IMR-90 (cell line): ENCODE measurements at regions not wholly inside any gene's neighbourhood (a gene's known extent, or its start where the extent isn't known, plus 50 kb on each side); places are given as distances from the start of the nearest gene placed in this dataset.

Experiments used
- ATAC-seq: fragments of 200-7000 bp; cut with Tn5 transposase; 2 replicates; pipeline ENCODE4 v1.9.1; 2020; ENCODE audit warnings: low read depth, mild to moderate bottlenecking, moderate library complexity
- BruUV-seq: library from RNA; stranded (reverse); fragments of 400-500 nt; replicated peaks from 2 replicates; lab custom pipeline; 2021; lab: Mats Ljungman, UMichigan
- CTCF ChIA-PET: fragments of 300-600 bp; formaldehyde crosslinking; extraction: SDS; loops from one replicate; lab custom pipeline; 2021; ENCODE audit warnings: antibody characterized with exemption; lab: Yijun Ruan, JAX
- POLR2A ChIA-PET: fragments of 300-600 bp; sonication (Branson Sonifier 250); formaldehyde crosslinking; loops from one replicate; lab custom pipeline; 2022; ENCODE audit warnings: antibody characterized with exemption; ENCODE audit not compliant: unreplicated experiment; lab: Charles Lee
- DNase-seq: peaks from one replicate; pipeline ENCODE4 v3.0.0; 2013
- H2AFZ ChIP-seq: replicated peaks from 2 replicates; pipeline ENCODE3; 2013; ENCODE audit warnings: low read length, mild to moderate bottlenecking; ENCODE audit not compliant: poor library complexity
- H2AK5ac ChIP-seq: 2 replicates; pipeline ENCODE4 v1.6.1; 2013; ENCODE audit warnings: low read depth, low read length, inconsistent platforms
- H2AK9ac ChIP-seq: replicated peaks from 2 replicates; pipeline ENCODE3; 2013; ENCODE audit warnings: mild to moderate bottlenecking, low read depth, low read length, moderate library complexity; ENCODE audit not compliant: poor library complexity
- H2BK120ac ChIP-seq: 2 replicates; pipeline ENCODE4 v1.6.1; 2013; ENCODE audit warnings: low read depth, low read length, inconsistent platforms
- H2BK15ac ChIP-seq: 3 replicates; pipeline ENCODE4 v1.6.1; 2013; ENCODE audit warnings: low read depth, low read length, inconsistent platforms
- H2BK20ac ChIP-seq: 2 replicates; pipeline ENCODE4 v1.6.1; 2013; ENCODE audit warnings: low read depth, mild to moderate bottlenecking, inconsistent platforms, low read length, moderate library complexity
- H2BK5ac ChIP-seq: 2 replicates; pipeline ENCODE4 v1.6.1; 2013; ENCODE audit warnings: mild to moderate bottlenecking, low read depth, low read length, inconsistent platforms; ENCODE audit not compliant: poor library complexity, severe bottlenecking
- H3K14ac ChIP-seq: replicated peaks from 2 replicates; pipeline ENCODE4 v1.6.1; 2013; ENCODE audit warnings: low read depth, low read length, inconsistent platforms
- H3K18ac ChIP-seq: 2 replicates; pipeline ENCODE4 v1.6.1; 2013; ENCODE audit warnings: low read depth, low read length, control low read depth
- H3K23ac ChIP-seq: 2 replicates; pipeline ENCODE4 v1.6.1; 2013; ENCODE audit warnings: low read depth, low read length, inconsistent platforms
- H3K27ac ChIP-seq: 2 replicates; pipeline ENCODE4 v1.5.1; 2013; ENCODE audit warnings: mild to moderate bottlenecking, control low read depth, low read length; ENCODE audit not compliant: insufficient read depth
- H3K27me3 ChIP-seq: 2 replicates; pipeline ENCODE4 v1.6.1; 2013; ENCODE audit warnings: low read length; ENCODE audit not compliant: control insufficient read depth, insufficient read depth
- H3K36me3 ChIP-seq: 2 replicates; pipeline ENCODE4 v1.6.1; 2013; ENCODE audit warnings: low read length, mixed read lengths; ENCODE audit not compliant: control insufficient read depth, insufficient read depth
- H3K4ac ChIP-seq: 2 replicates; pipeline ENCODE4 v1.6.1; 2013; ENCODE audit warnings: low read depth, low read length, inconsistent platforms
- H3K4me1 ChIP-seq: 2 replicates; pipeline ENCODE4 v1.6.1; 2013; ENCODE audit warnings: low read length, mixed read lengths; ENCODE audit not compliant: control insufficient read depth, insufficient read depth
- H3K4me2 ChIP-seq: 2 replicates; pipeline ENCODE4 v1.6.1; 2013; ENCODE audit warnings: low read depth, mild to moderate bottlenecking, control low read depth, low read length, moderate library complexity
- H3K4me3 ChIP-seq: 2 replicates; pipeline ENCODE4 v1.5.1; 2013; ENCODE audit warnings: low read depth, mild to moderate bottlenecking, control low read depth, low read length, moderate library complexity; ENCODE audit not compliant: insufficient read depth
- H3K56ac ChIP-seq: 2 replicates; pipeline ENCODE4 v1.6.1; 2013; ENCODE audit warnings: low read length, inconsistent platforms; ENCODE audit not compliant: insufficient read depth; ENCODE audit errors: extremely low read depth
- H3K79me1 ChIP-seq, 2 experiments: 2 replicates each; pipeline ENCODE4 v1.6.1; 2013; ENCODE audit warnings: low read length in 2 of 2, inconsistent platforms in 1 of 2, low read depth in 1 of 2
- H3K9ac ChIP-seq: 2 replicates; pipeline ENCODE4 v1.6.1; 2013; ENCODE audit warnings: low read depth, low read length, control low read depth
- H3K9me1 ChIP-seq: 2 replicates; pipeline ENCODE4 v1.6.1; 2013; ENCODE audit warnings: low read length, inconsistent platforms; ENCODE audit not compliant: insufficient read depth
- H3K9me3 ChIP-seq: 2 replicates; pipeline ENCODE4 v1.6.1; 2013; ENCODE audit warnings: low read length; ENCODE audit not compliant: control insufficient read depth, insufficient read depth
- H4K20me1 ChIP-seq: 2 replicates; pipeline ENCODE4 v1.6.1; 2013; ENCODE audit warnings: low read length, inconsistent platforms; ENCODE audit not compliant: insufficient read depth
- H4K5ac ChIP-seq: 2 replicates; pipeline ENCODE4 v1.6.1; 2013; ENCODE audit warnings: mild to moderate bottlenecking, low read depth, low read length, control low read depth
- H4K8ac ChIP-seq, 2 experiments: 2 replicates each; pipeline ENCODE4 v1.6.1; 2013; ENCODE audit warnings: low read depth in 2 of 2, low read length in 2 of 2, control low read depth in 1 of 2, inconsistent platforms in 1 of 2
- H4K91ac ChIP-seq: 2 replicates; pipeline ENCODE4 v1.6.1; 2013; ENCODE audit warnings: low read depth, low read length, inconsistent platforms; ENCODE audit not compliant: insufficient read depth
- BHLHE40 ChIP-seq: fragments of 150-350 bp; IDR thresholded peaks from 2 replicates; pipeline ENCODE4 v1.6.1; 2016; ENCODE audit warnings: mild to moderate bottlenecking, low read depth, low read length
- CEBPB ChIP-seq: IDR thresholded peaks from 2 replicates; pipeline ENCODE4 v1.6.1; 2012; ENCODE audit warnings: low read depth, low read length, improper control_type of control experiment
- CHD1 ChIP-seq: IDR thresholded peaks from 2 replicates; pipeline ENCODE4 v1.6.1; 2012; ENCODE audit warnings: low read depth, low read length, improper control_type of control experiment
- FOS ChIP-seq: fragments of 150-350 bp; IDR thresholded peaks from 2 replicates; pipeline ENCODE4 v1.6.1; 2016; ENCODE audit warnings: low read depth, low read length
- MAZ ChIP-seq: IDR thresholded peaks from 2 replicates; pipeline ENCODE4 v1.6.1; 2012; ENCODE audit warnings: low read depth, mild to moderate bottlenecking, low read length, improper control_type of control experiment, moderate library complexity, borderline replicate concordance
- MXI1 ChIP-seq: IDR thresholded peaks from 2 replicates; pipeline ENCODE4 v1.6.1; 2012; ENCODE audit warnings: low read depth, mild to moderate bottlenecking, low read length, moderate library complexity, borderline replicate concordance
- NFE2L2 ChIP-seq: fragments of 150-350 bp; IDR thresholded peaks from 2 replicates; pipeline ENCODE4 v1.6.1; 2016; ENCODE audit warnings: low read depth, mild to moderate bottlenecking, low read length
- RAD21 ChIP-seq: IDR thresholded peaks from 2 replicates; pipeline ENCODE4 v1.6.1; 2012; ENCODE audit warnings: low read length, improper control_type of control experiment
- dilution Hi-C: fragments of 300-500 bp; cut with HindIII; formaldehyde crosslinking; loops from one replicate; pipeline ENCODE4 v1.14.3; 2018; ENCODE audit warnings: low sequenced_read_pairs; ENCODE audit not compliant: unreplicated experiment
- in situ Hi-C: fragments of 300-500 bp; cut with MboI; formaldehyde crosslinking; loops from 3 replicates; pipeline ENCODE4 v1.14.3; 2019; ENCODE audit warnings: low sequenced_read_pairs, inconsistent platforms, mixed read lengths
- intact Hi-C: fragments of 100-400 bp; cut with micrococcal nuclease; formaldehyde crosslinking; loops from 2 replicates; pipeline ENCODE4 v1.10.0; 2022
- TF ChIP-seq, protein P1 (sequence below): fragments of 150-350 bp; IDR thresholded peaks from 2 replicates; pipeline ENCODE4 v1.6.1; 2017; ENCODE audit warnings: mild to moderate bottlenecking, antibody characterized with exemption, low read length, low read depth
- TF ChIP-seq, protein P2 (sequence below): fragments of 150-350 bp; IDR thresholded peaks from 2 replicates; pipeline ENCODE4 v1.6.1; 2016; ENCODE audit warnings: low read depth, mild to moderate bottlenecking, low read length, moderate library complexity, borderline replicate concordance
- TF ChIP-seq, protein P3 (sequence below): conservative IDR thresholded peaks from 2 replicates; pipeline ENCODE4 v1.5.1; 2012; ENCODE audit warnings: mild to moderate bottlenecking, low read depth, low read length, improper control_type of control experiment

DNA sequence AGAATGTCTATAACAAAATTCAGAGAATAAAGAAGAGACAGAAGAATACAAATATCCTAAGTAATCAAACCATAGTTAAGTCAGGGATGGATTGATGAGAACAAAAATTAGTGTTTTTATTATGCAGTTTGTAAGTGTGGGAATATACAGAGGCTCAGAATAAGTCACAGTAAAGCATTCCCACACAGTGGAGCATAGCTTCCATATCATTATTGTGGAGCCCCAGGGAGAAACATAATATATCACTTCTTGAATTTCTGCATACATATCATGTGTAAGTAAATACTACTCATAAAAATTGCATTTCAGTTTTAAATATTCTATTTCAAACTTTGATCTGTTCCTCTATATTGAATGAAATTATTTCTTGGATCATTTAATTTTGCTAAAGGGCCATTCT is 790.4 kb downstream of the PLA2G4A start:
- Histone ChIP-seq H3K9me1 (no peaks in the 10 kb centered on the region), H3K9me3 (no peaks in the 10 kb centered on the region), H3K9ac (no peak overlapping the region), H3K4me1 (no peaks in the 10 kb centered on the region), H3K4me3 (no peak overlapping the region), H3K4me2 (no peak overlapping the region), H2AK5ac (no peak overlapping the region), H3K18ac (no peak overlapping the region), H3K23ac (no peak overlapping the region), H4K8ac (no peak overlapping the region), H2BK120ac (no peak overlapping the region), H3K14ac (no peak overlapping the region), H2BK20ac (no peak overlapping the region), H4K5ac (no peak overlapping the region), H3K56ac (no peak overlapping the region), H2AK9ac (no peak overlapping the region), H2BK15ac (no peak overlapping the region), H3K36me3 (no peaks in the 10 kb centered on the region; the same call in 1 of the 2 replicates), H3K27ac (no peak overlapping the region), H2BK5ac (no peak overlapping the region), H2AFZ (no peak overlapping the region), H3K27me3 (no peaks in the 10 kb centered on the region), H3K4ac (no peak overlapping the region), H4K91ac (no peak overlapping the region), H3K79me1 (no peaks in the 10 kb centered on the region), H4K20me1 (no peaks in the 10 kb centered on the region)
- dilution Hi-C loops (no loop called here), intact Hi-C loops (no loop called here), in situ Hi-C loops (no loop called here)
- DNase-seq (no peak), ATAC-seq (no peak)
- TF ChIP-seq NFE2L2 (no peak), MXI1 (no peak), CEBPB (no peak), BHLHE40 (no peak), FOS (no peak), CHD1 (no peak), RAD21 (no peak), MAZ (no peak)
- TF ChIP-seq, protein P1, sequence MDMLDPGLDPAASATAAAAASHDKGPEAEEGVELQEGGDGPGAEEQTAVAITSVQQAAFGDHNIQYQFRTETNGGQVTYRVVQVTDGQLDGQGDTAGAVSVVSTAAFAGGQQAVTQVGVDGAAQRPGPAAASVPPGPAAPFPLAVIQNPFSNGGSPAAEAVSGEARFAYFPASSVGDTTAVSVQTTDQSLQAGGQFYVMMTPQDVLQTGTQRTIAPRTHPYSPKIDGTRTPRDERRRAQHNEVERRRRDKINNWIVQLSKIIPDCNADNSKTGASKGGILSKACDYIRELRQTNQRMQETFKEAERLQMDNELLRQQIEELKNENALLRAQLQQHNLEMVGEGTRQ = no peak
- TF ChIP-seq, protein P2, sequence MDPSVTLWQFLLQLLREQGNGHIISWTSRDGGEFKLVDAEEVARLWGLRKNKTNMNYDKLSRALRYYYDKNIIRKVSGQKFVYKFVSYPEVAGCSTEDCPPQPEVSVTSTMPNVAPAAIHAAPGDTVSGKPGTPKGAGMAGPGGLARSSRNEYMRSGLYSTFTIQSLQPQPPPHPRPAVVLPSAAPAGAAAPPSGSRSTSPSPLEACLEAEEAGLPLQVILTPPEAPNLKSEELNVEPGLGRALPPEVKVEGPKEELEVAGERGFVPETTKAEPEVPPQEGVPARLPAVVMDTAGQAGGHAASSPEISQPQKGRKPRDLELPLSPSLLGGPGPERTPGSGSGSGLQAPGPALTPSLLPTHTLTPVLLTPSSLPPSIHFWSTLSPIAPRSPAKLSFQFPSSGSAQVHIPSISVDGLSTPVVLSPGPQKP = no peak
- TF ChIP-seq, protein P3, sequence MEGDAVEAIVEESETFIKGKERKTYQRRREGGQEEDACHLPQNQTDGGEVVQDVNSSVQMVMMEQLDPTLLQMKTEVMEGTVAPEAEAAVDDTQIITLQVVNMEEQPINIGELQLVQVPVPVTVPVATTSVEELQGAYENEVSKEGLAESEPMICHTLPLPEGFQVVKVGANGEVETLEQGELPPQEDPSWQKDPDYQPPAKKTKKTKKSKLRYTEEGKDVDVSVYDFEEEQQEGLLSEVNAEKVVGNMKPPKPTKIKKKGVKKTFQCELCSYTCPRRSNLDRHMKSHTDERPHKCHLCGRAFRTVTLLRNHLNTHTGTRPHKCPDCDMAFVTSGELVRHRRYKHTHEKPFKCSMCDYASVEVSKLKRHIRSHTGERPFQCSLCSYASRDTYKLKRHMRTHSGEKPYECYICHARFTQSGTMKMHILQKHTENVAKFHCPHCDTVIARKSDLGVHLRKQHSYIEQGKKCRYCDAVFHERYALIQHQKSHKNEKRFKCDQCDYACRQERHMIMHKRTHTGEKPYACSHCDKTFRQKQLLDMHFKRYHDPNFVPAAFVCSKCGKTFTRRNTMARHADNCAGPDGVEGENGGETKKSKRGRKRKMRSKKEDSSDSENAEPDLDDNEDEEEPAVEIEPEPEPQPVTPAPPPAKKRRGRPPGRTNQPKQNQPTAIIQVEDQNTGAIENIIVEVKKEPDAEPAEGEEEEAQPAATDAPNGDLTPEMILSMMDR = no peak
- no TSS peak for BruUV-seq
- ChIA-PET CTCF (no interaction called here), POLR2A (no interaction called here)
